IMR-90 (cell line): ENCODE measurements at regions not wholly inside any gene's neighbourhood (a gene's known extent, or its start where the extent isn't known, plus 50 kb on each side); places are given as distances from the start of the nearest gene placed in this dataset.
"Not testable (repeated sequence)": the region's sequence is repeated elsewhere in the genome, so short reads cannot be mapped to it uniquely, and the experiment has no call there.

Source experiments
- ATAC-seq: fragments of 200-7000 bp; cut with Tn5 transposase; 2 replicates; pipeline ENCODE4 v1.9.1; 2020; ENCODE audit warnings: low read depth, mild to moderate bottlenecking, moderate library complexity
- BruUV-seq: library from RNA; stranded (reverse); fragments of 400-500 nt; replicated peaks from 2 replicates; lab custom pipeline; 2021; lab: Mats Ljungman, UMichigan
- CTCF ChIA-PET: fragments of 300-600 bp; formaldehyde crosslinking; extraction: SDS; loops from one replicate; lab custom pipeline; 2021; ENCODE audit warnings: antibody characterized with exemption; lab: Yijun Ruan, JAX
- POLR2A ChIA-PET: fragments of 300-600 bp; sonication (Branson Sonifier 250); formaldehyde crosslinking; loops from one replicate; lab custom pipeline; 2022; ENCODE audit warnings: antibody characterized with exemption; ENCODE audit not compliant: unreplicated experiment; lab: Charles Lee
- DNase-seq: peaks from one replicate; pipeline ENCODE4 v3.0.0; 2013
- H2AFZ ChIP-seq: replicated peaks from 2 replicates; pipeline ENCODE3; 2013; ENCODE audit warnings: low read length, mild to moderate bottlenecking; ENCODE audit not compliant: poor library complexity
- H2AK5ac ChIP-seq: 2 replicates; pipeline ENCODE4 v1.6.1; 2013; ENCODE audit warnings: low read depth, low read length, inconsistent platforms
- H2AK9ac ChIP-seq: replicated peaks from 2 replicates; pipeline ENCODE3; 2013; ENCODE audit warnings: mild to moderate bottlenecking, low read depth, low read length, moderate library complexity; ENCODE audit not compliant: poor library complexity
- H2BK120ac ChIP-seq: 2 replicates; pipeline ENCODE4 v1.6.1; 2013; ENCODE audit warnings: low read depth, low read length, inconsistent platforms
- H2BK15ac ChIP-seq: 3 replicates; pipeline ENCODE4 v1.6.1; 2013; ENCODE audit warnings: low read depth, low read length, inconsistent platforms
- H2BK20ac ChIP-seq: 2 replicates; pipeline ENCODE4 v1.6.1; 2013; ENCODE audit warnings: low read depth, mild to moderate bottlenecking, inconsistent platforms, low read length, moderate library complexity
- H2BK5ac ChIP-seq: 2 replicates; pipeline ENCODE4 v1.6.1; 2013; ENCODE audit warnings: mild to moderate bottlenecking, low read depth, low read length, inconsistent platforms; ENCODE audit not compliant: poor library complexity, severe bottlenecking
- H3K14ac ChIP-seq: replicated peaks from 2 replicates; pipeline ENCODE4 v1.6.1; 2013; ENCODE audit warnings: low read depth, low read length, inconsistent platforms
- H3K18ac ChIP-seq: 2 replicates; pipeline ENCODE4 v1.6.1; 2013; ENCODE audit warnings: low read depth, low read length, control low read depth
- H3K23ac ChIP-seq: 2 replicates; pipeline ENCODE4 v1.6.1; 2013; ENCODE audit warnings: low read depth, low read length, inconsistent platforms
- H3K27ac ChIP-seq: 2 replicates; pipeline ENCODE4 v1.5.1; 2013; ENCODE audit warnings: mild to moderate bottlenecking, control low read depth, low read length; ENCODE audit not compliant: insufficient read depth
- H3K27me3 ChIP-seq: 2 replicates; pipeline ENCODE4 v1.6.1; 2013; ENCODE audit warnings: low read length; ENCODE audit not compliant: control insufficient read depth, insufficient read depth
- H3K36me3 ChIP-seq: 2 replicates; pipeline ENCODE4 v1.6.1; 2013; ENCODE audit warnings: low read length, mixed read lengths; ENCODE audit not compliant: control insufficient read depth, insufficient read depth
- H3K4ac ChIP-seq: 2 replicates; pipeline ENCODE4 v1.6.1; 2013; ENCODE audit warnings: low read depth, low read length, inconsistent platforms
- H3K4me1 ChIP-seq: 2 replicates; pipeline ENCODE4 v1.6.1; 2013; ENCODE audit warnings: low read length, mixed read lengths; ENCODE audit not compliant: control insufficient read depth, insufficient read depth
- H3K4me2 ChIP-seq: 2 replicates; pipeline ENCODE4 v1.6.1; 2013; ENCODE audit warnings: low read depth, mild to moderate bottlenecking, control low read depth, low read length, moderate library complexity
- H3K4me3 ChIP-seq: 2 replicates; pipeline ENCODE4 v1.5.1; 2013; ENCODE audit warnings: low read depth, mild to moderate bottlenecking, control low read depth, low read length, moderate library complexity; ENCODE audit not compliant: insufficient read depth
- H3K56ac ChIP-seq: 2 replicates; pipeline ENCODE4 v1.6.1; 2013; ENCODE audit warnings: low read length, inconsistent platforms; ENCODE audit not compliant: insufficient read depth; ENCODE audit errors: extremely low read depth
- H3K79me1 ChIP-seq, 2 experiments: 2 replicates each; pipeline ENCODE4 v1.6.1; 2013; ENCODE audit warnings: low read length in 2 of 2, inconsistent platforms in 1 of 2, low read depth in 1 of 2
- H3K9ac ChIP-seq: 2 replicates; pipeline ENCODE4 v1.6.1; 2013; ENCODE audit warnings: low read depth, low read length, control low read depth
- H3K9me1 ChIP-seq: 2 replicates; pipeline ENCODE4 v1.6.1; 2013; ENCODE audit warnings: low read length, inconsistent platforms; ENCODE audit not compliant: insufficient read depth
- H3K9me3 ChIP-seq: 2 replicates; pipeline ENCODE4 v1.6.1; 2013; ENCODE audit warnings: low read length; ENCODE audit not compliant: control insufficient read depth, insufficient read depth
- H4K20me1 ChIP-seq: 2 replicates; pipeline ENCODE4 v1.6.1; 2013; ENCODE audit warnings: low read length, inconsistent platforms; ENCODE audit not compliant: insufficient read depth
- H4K5ac ChIP-seq: 2 replicates; pipeline ENCODE4 v1.6.1; 2013; ENCODE audit warnings: mild to moderate bottlenecking, low read depth, low read length, control low read depth
- H4K8ac ChIP-seq, 2 experiments: 2 replicates each; pipeline ENCODE4 v1.6.1; 2013; ENCODE audit warnings: low read depth in 2 of 2, low read length in 2 of 2, control low read depth in 1 of 2, inconsistent platforms in 1 of 2
- H4K91ac ChIP-seq: 2 replicates; pipeline ENCODE4 v1.6.1; 2013; ENCODE audit warnings: low read depth, low read length, inconsistent platforms; ENCODE audit not compliant: insufficient read depth
- WGBS, 2 experiments: methylation state at CpG; one replicate each; pipeline versions ENCODE4 v1.1.5 to v1.1.7; 2013; ENCODE audit warnings: missing lambda C conversion rate in 2 of 2; ENCODE audit not compliant: insufficient read length in 1 of 2; ENCODE audit errors: extremely low coverage in 2 of 2; 5-methylcytosine and 5-hydroxymethylcytosine counted together
- dilution Hi-C: fragments of 300-500 bp; cut with HindIII; formaldehyde crosslinking; loops from one replicate; pipeline ENCODE4 v1.14.3; 2018; ENCODE audit warnings: low sequenced_read_pairs; ENCODE audit not compliant: unreplicated experiment
- in situ Hi-C: fragments of 300-500 bp; cut with MboI; formaldehyde crosslinking; loops from 3 replicates; pipeline ENCODE4 v1.14.3; 2019; ENCODE audit warnings: low sequenced_read_pairs, inconsistent platforms, mixed read lengths
- intact Hi-C: fragments of 100-400 bp; cut with micrococcal nuclease; formaldehyde crosslinking; loops from 2 replicates; pipeline ENCODE4 v1.10.0; 2022

- H3K9me1 ChIP-seq, H4K20me1 ChIP-seq, H3K27ac ChIP-seq, H2AK9ac ChIP-seq, DNase-seq, H3K36me3 ChIP-seq, H3K4me2 ChIP-seq, dilution Hi-C loops, H4K5ac ChIP-seq, H3K14ac ChIP-seq, H3K23ac ChIP-seq, H3K4me1 ChIP-seq, BruUV-seq, H3K18ac ChIP-seq, H3K4ac ChIP-seq, H2BK120ac ChIP-seq, H4K91ac ChIP-seq, CTCF ChIA-PET, H3K79me1 ChIP-seq, H4K8ac ChIP-seq, H3K9ac ChIP-seq, POLR2A ChIA-PET, ATAC-seq, H3K56ac ChIP-seq, H3K27me3 ChIP-seq, H3K4me3 ChIP-seq, in situ Hi-C loops, H2AFZ ChIP-seq, H2AK5ac ChIP-seq, H2BK5ac ChIP-seq, H2BK20ac ChIP-seq, intact Hi-C loops: not testable (repeated sequence)
- WGBS, 2 experiments = 83% methylated on average over 1 of the region's 4 CpGs; no CpG with 5 or more reads in 1 of the 2 experiments
- peaks cover 12% of the 10 kb centered on the region; the same call in 1 of the 2 replicates for H3K9me3 ChIP-seq
- peak overlapping the region; percentile 52; the same call in 1 of the 3 replicates for H2BK15ac ChIP-seq
Observed at GRCh38 chr2:236645141-236645540, 75.5 kb downstream of the ACKR3 start.
